Cardiac fibroblast (primary cell): ENCODE measurements at regions not wholly inside any gene's neighbourhood (a gene's known extent, or its start where the extent isn't known, plus 50 kb on each side); places are given as distances from the start of the nearest gene placed in this dataset.
"Not testable (repeated sequence)": the region's sequence is repeated elsewhere in the genome, so short reads cannot be mapped to it uniquely, and the experiment has no call there.

ENCODE experiments used
- DNase-seq, 2 donors: peaks; one replicate each; pipeline versions ENCODE4 v3.0.0 to v3.0.0-alpha.2; 2010; ENCODE audit warnings: low read depth in 2 of 2
- H3K4me3 ChIP-seq, 2 donors: replicated peaks in 1 of 2; 1 replicate in 1 of 2; 2 replicates in 1 of 2; pipeline ENCODE4 v1.5.1; 2011; ENCODE audit warnings: low read depth in 2 of 2, low read length in 2 of 2, mild to moderate bottlenecking in 2 of 2, moderate library complexity in 1 of 2
- TF ChIP-seq, protein P1 (sequence below): IDR thresholded peaks from one replicate; pipeline ENCODE4 v1.5.1; 2011; ENCODE audit warnings: low read depth, mild to moderate bottlenecking, low read length, inconsistent platforms

DNA sequence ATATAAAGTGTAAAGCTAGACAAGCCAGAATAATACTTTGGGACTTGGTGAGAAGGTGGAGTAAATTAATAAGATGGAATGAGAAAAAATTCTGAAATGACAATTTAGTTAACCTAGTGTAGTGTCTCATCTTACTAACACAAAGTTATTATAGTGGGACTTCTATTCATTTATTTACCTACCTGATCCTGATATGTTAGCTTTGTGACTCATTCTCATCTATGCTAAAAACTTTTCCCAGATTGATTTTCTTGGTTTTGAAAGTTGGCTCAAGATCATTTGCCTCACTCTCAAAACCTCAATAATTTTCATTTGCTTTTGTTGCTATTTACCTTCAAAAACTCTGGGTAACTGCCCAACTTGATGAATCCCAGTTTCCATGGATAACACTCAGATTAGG lies 698.6 kb downstream of the SH3BGRL start:
- DNase-seq, result no peak
- TF ChIP-seq, protein P1, sequence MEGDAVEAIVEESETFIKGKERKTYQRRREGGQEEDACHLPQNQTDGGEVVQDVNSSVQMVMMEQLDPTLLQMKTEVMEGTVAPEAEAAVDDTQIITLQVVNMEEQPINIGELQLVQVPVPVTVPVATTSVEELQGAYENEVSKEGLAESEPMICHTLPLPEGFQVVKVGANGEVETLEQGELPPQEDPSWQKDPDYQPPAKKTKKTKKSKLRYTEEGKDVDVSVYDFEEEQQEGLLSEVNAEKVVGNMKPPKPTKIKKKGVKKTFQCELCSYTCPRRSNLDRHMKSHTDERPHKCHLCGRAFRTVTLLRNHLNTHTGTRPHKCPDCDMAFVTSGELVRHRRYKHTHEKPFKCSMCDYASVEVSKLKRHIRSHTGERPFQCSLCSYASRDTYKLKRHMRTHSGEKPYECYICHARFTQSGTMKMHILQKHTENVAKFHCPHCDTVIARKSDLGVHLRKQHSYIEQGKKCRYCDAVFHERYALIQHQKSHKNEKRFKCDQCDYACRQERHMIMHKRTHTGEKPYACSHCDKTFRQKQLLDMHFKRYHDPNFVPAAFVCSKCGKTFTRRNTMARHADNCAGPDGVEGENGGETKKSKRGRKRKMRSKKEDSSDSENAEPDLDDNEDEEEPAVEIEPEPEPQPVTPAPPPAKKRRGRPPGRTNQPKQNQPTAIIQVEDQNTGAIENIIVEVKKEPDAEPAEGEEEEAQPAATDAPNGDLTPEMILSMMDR, result no peak
- H3K4me3 ChIP-seq, result no peak overlapping the region

DNA sequence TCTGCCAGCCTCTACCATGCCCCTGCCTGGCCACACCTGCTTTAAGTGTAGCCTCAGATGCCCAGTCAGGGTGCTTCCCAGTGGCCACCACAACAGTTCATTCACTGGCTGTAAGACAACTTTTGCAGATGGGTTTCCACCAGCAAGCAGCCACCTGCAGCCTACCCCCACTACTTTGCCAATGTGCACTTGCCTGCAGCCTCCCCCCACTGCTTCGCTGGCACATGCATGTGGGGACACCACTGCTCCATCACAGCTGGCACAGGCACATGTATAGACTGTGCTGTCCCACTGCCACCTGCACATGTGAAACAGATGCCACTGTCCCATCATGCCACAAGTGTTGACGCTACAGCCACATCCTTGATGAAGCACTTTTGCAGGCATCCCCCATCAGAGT lies 723.9 kb downstream of the SH3BGRL start:
- TF ChIP-seq, protein P1, result no peak
- H3K4me3 ChIP-seq, result no peak overlapping the region
- no peak for DNase-seq

DNA sequence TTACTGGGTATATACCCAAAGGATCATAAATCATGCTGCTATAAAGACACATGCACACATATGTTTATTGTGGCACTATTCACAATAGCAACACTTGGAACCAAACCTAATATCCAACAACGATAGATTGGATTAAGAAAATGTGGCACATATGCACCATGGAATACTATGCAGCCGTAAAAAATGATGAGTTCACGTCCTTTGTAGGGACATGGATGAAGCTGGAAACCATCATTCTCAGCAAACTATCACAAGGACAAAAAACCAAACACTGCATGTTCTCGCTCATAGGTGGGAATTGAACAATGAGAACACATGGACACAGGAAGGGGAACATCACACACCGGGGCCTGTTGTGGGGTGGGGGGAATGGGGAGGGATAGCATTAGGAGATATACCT lies 744.0 kb downstream of the SH3BGRL start:
- DNase-seq, result not testable (repeated sequence)

DNA sequence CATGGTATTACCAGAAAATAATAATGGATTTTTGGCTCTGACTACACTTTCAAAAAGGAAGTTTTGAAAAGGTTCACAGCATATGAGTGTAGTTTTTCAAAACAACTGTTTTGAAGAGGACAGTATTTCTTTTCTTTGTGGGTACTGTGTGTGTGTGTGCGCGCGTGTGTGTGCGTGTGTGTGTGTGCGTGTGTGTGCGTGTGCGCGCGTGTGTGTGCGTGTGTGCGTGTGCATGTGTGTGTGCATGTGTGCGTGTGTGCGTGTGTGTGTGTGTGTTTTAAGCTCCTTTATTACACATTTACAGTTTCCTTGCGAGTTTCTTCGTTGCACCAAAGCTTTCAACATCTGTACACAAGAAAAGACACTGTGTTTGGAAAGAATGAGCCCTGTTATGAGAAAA lies 755.4 kb downstream of the SH3BGRL start:
- DNase-seq, result no peak
- no peak overlapping the region for H3K4me3 ChIP-seq
- TF ChIP-seq, protein P1, result no peak

More for the DNA sequence above, 744.0 kb downstream of the SH3BGRL start:
- not testable (repeated sequence) for H3K4me3 ChIP-seq

DNA sequence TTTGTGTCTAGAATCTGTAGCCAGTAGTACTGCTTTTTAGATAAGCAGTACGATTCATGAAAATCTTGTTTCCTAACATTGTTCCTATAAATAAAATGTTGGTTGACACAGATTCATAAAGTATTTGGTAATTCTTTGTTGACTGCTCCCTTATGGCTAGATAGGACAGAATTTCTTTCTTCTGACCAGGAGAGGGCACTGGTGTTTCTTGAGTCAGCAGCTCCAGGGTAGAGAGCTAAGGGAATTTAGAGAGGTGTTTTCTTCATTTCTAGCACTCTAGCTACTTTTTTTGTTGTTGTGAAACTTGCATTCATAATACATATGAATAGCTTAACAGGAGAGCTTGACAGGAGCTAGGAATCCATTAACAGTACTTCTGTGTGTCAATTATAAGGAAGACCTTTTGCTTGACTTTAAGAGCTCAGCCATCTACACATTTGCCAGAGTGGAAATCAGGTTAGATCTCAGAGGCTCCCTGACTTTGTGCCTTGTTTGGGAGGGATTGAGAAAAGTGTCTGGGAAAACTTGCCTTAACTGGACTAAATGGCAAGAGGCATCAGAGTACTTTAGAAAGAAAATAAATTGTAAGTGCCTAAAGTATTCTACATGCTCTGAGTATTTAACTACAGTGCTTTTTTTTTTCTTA lies 756.1 kb downstream of the SH3BGRL start:
- H3K4me3 ChIP-seq, result no peak overlapping the region
- TF ChIP-seq, protein P1, result no peak
- peak in 1 of 2 donors; percentile 1 for DNase-seq

DNA sequence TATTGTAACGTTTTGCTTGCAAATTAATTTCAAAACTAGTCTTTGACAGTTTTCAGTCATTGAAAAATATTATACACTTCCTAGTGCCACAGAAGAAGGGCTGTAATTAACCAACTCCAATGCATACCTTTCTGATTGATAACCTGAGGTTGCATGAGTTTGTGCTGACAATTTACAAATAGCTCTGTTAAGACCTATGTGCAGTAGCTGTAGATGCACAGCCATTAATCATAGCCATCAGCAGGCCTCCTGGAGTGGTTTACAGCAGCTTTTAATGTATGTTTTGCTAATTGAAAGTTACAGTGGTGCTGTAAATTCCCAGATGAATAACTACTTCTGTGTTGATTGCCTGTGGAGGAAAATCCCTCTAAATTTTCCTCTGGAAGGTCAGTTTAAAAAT lies 758.1 kb downstream of the SH3BGRL start:
- DNase-seq, result no peak
- no peak overlapping the region for H3K4me3 ChIP-seq
- TF ChIP-seq, protein P1, result no peak

DNA sequence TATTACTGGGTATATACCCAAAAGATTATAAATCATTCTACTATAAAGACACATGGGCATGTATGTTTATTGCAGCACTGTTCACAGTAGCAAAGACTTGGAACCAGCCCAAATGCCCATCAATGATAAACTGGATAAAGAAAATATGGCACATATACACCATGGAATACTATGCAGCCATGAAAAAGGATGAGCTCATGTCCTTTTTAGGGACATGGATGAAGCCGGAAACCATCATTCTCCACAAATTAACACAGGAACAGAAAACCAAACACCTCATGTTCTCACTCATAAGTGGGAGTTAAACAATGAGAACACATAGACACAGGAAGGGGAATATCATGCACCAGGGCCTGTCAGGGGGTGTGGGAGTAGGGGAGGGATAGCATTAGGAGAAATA lies 772.5 kb downstream of the SH3BGRL start:
- H3K4me3 ChIP-seq, DNase-seq: not testable (repeated sequence)

DNA sequence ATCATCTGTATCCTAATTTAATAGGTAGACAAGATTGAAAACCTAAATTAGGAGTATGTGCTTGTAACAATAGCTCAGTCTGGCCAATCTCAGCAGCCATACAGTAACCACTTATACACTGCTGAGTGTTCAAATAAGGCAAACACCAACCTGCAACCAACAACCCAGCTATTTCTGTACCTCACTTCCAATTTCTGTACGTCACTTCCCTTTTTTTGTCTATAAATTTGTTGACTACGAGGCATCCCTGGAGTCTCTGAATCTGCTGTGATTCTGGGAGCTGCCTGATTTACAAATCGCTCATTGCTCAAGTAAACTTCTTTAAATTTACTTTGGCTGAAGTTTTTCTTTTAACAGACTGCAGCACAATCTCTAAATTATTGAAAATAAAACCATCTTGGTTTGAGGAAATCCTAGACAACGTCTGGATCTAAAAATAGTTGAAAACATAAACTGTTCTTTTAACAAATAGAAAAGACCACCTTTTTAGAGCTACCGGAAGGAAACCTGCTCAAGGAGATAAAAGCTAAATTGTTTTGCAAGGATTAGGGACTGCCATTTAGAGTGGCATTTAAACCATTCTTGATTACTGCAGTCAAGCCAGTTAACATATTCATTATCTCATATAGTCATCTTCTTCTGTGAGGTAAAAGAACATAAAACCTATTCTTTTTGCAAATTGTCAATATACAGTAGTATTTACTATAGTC lies 778.1 kb downstream of the SH3BGRL start:
- TF ChIP-seq, protein P1, result no peak

DNA sequence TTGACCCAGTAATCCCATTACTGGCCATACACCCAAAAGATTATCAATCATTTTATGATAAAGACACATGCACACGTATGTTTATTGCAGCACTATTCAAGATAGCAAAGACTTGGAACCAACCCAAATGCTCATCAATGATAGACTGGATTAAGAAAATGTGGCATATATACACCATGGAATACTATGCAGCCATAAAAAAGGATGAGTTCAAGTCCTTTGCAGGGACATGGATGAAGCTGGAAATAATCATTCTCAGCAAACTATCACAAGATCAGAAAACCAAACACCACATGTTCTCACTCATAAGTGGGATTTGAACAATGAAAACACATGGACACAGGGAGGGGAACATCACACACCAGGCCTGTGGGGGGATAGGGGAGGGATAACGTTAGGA lies 785.3 kb downstream of the SH3BGRL start:
- not testable (repeated sequence) for DNase-seq, H3K4me3 ChIP-seq

More for the DNA sequence above, 778.1 kb downstream of the SH3BGRL start:
- DNase-seq, result no peak
- H3K4me3 ChIP-seq, result no peak overlapping the region
